Upper lobe of right lung (tissue), 1 donor: ENCODE measurements at regions not wholly inside any gene's neighbourhood (a gene's known extent, or its start where the extent isn't known, plus 50 kb on each side); places are given as distances from the start of the nearest gene placed in this dataset.

Source experiments
- ATAC-seq: fragments of 200-7000 bp; cut with Tn5 transposase; one replicate; pipeline ENCODE4 v1.9.1; 2020; ENCODE audit warnings: mild to moderate bottlenecking, moderate library complexity
- DNase-seq: peaks from one replicate; pipeline ENCODE4 v3.0.0-alpha.2; 2020
- H3K27ac ChIP-seq: fragments of 200-600 bp; one replicate; pipeline ENCODE4 v1.8.0; 2022
- H3K27me3 ChIP-seq: fragments of 200-600 bp; one replicate; pipeline ENCODE4 v1.8.0; 2022; ENCODE audit warnings: mild to moderate bottlenecking
- H3K36me3 ChIP-seq: fragments of 200-600 bp; one replicate; pipeline ENCODE4 v1.8.0; 2022
- H3K4me1 ChIP-seq: fragments of 200-600 bp; one replicate; pipeline ENCODE4 v1.8.0; 2022
- H3K4me3 ChIP-seq: fragments of 200-600 bp; one replicate; pipeline ENCODE4 v1.8.0; 2022; ENCODE audit warnings: mild to moderate bottlenecking
- H3K9me3 ChIP-seq: fragments of 200-600 bp; one replicate; pipeline ENCODE4 v1.8.0; 2022
- CTCF ChIP-seq: fragments of 200-600 bp; IDR thresholded peaks from one replicate; pipeline ENCODE4 v1.8.0; 2022; ENCODE audit warnings: antibody characterized with exemption
- intact Hi-C: fragments of 100-400 bp; cut with DNase I; formaldehyde crosslinking; loops from one replicate; pipeline ENCODE4 v1.11.0; 2022
- donor health status: DM: no; HTN: yes; CAD: no; lungs with severe emphysema.

GRCh38 chr6:139473231-139473701, 98.8 kb upstream of the CITED2 start:
- H3K4me1 ChIP-seq = peaks cover 28% of the 10 kb centered on the region
- intact Hi-C loops = no loop called here
- H3K27me3 ChIP-seq = no peaks in the 10 kb centered on the region
- peak overlapping the region; percentile 45 for H3K27ac ChIP-seq
- H3K4me3 ChIP-seq = no peak overlapping the region
- no peak for TF ChIP-seq CTCF
- ATAC-seq = peak; percentile 47
- DNase-seq = no peak
- H3K36me3 ChIP-seq = no peaks in the 10 kb centered on the region
- no peaks in the 10 kb centered on the region for H3K9me3 ChIP-seq

GRCh38 chr6:139472351-139473015, 98.0 kb upstream of the CITED2 start:
- peaks cover 28% of the 10 kb centered on the region for H3K4me1 ChIP-seq
- peak overlapping the region; percentile 28 for H3K27ac ChIP-seq
- H3K4me3 ChIP-seq = no peak overlapping the region
- ATAC-seq (peak; percentile 42), DNase-seq (no peak)
- no peaks in the 10 kb centered on the region for H3K27me3 ChIP-seq
- H3K36me3 ChIP-seq = no peaks in the 10 kb centered on the region
- no peak for TF ChIP-seq CTCF
- no peaks in the 10 kb centered on the region for H3K9me3 ChIP-seq
- intact Hi-C loops = no loop called here

- H3K9me3 ChIP-seq = no peaks in the 10 kb centered on the region
- H3K27ac ChIP-seq = no peak overlapping the region
- intact Hi-C loops = no loop called here
- ATAC-seq (peak; percentile 77), DNase-seq (no peak)
- no peak for TF ChIP-seq CTCF
- no peaks in the 10 kb centered on the region for H3K27me3 ChIP-seq
- peaks cover 28% of the 10 kb centered on the region for H3K4me1 ChIP-seq
- H3K4me3 ChIP-seq = no peak overlapping the region
- no peaks in the 10 kb centered on the region for H3K36me3 ChIP-seq
Measured at GRCh38 chr6:139470997-139471396, 96.5 kb upstream of the CITED2 start.

- TF ChIP-seq CTCF = no peak
- no peaks in the 10 kb centered on the region for H3K9me3 ChIP-seq
- no peak overlapping the region for H3K27ac ChIP-seq
- no peaks in the 10 kb centered on the region for H3K36me3 ChIP-seq
- H3K4me1 ChIP-seq = peaks cover 12% of the 10 kb centered on the region
- DNase-seq = no peak
- no peak for ATAC-seq
- no peaks in the 10 kb centered on the region for H3K27me3 ChIP-seq
- H3K4me3 ChIP-seq = no peak overlapping the region
- intact Hi-C loops = no loop called here
Measured at GRCh38 chr6:139468178-139468819, 93.9 kb upstream of the CITED2 start.

- no peaks in the 10 kb centered on the region for H3K27me3 ChIP-seq
- DNase-seq = no peak
- no peaks in the 10 kb centered on the region for H3K36me3 ChIP-seq
- no peak for TF ChIP-seq CTCF
- no peak for ATAC-seq
- no peak overlapping the region for H3K27ac ChIP-seq
- H3K4me3 ChIP-seq = no peak overlapping the region
- H3K4me1 ChIP-seq = no peaks in the 10 kb centered on the region
- intact Hi-C loops = no loop called here
- no peaks in the 10 kb centered on the region for H3K9me3 ChIP-seq
Measured at GRCh38 chr6:139457476-139457875, 83.0 kb upstream of the CITED2 start.
